ENCODE measurements at regions not wholly inside any gene's neighbourhood (a gene's known extent, or its start where the extent isn't known, plus 50 kb on each side); places are given as distances from the start of the nearest gene placed in this dataset.

- H3K36me3 ChIP-seq (ENCODE audit: control insufficient read depth in 1 of 2, insufficient read depth in 2 of 2, low read length in 2 of 2): no peaks in the 10 kb centered on the region
- no peaks in the 10 kb centered on the region for H3K9me3 ChIP-seq (ENCODE audit: control insufficient read depth in 1 of 2, insufficient read depth in 1 of 2, low read depth in 1 of 2, low read length in 2 of 2)
- no peaks in the 10 kb centered on the region for H3K27me3 ChIP-seq (ENCODE audit: insufficient read depth, low read length)
- POLR2A ChIA-PET: no interaction called here
- H2AFZ ChIP-seq (ENCODE audit: low read depth, low read length, poor library complexity, severe bottlenecking): no peak overlapping the region
- no peak overlapping the region for H3K27ac ChIP-seq (ENCODE audit: low read depth, low read length)
- ATAC-seq (no peak), DNase-seq (ENCODE audit: low read depth, low spot score) (no peak)
- H3K4me3 ChIP-seq (replicated peaks in 1 of 2; ENCODE audit: low read depth in 1 of 2, low read length in 2 of 2): no peak overlapping the region
- TF ChIP-seq MAX (IDR thresholded peaks at IDR 0.05) (no peak), EZH2 (IDR thresholded peaks at IDR 0.05) (no peak), CEBPB (IDR thresholded peaks at IDR 0.05; ENCODE audit: low read depth) (no peak), FOSL1 (IDR thresholded peaks at IDR 0.05; ENCODE audit: low read depth) (no peak), ZNF274 (IDR thresholded peaks at IDR 0.05; ENCODE audit: low read depth, low read length) (no peak), SIN3A (IDR thresholded peaks at IDR 0.05; ENCODE audit: low read depth) (no peak), ATF3 (IDR thresholded peaks at IDR 0.05) (no peak), POLR2AphosphoS5 (IDR thresholded peaks at IDR 0.05; ENCODE audit: low read depth, low read length) (no peak), CTCF (IDR thresholded peaks at IDR 0.05 in 2 of 3, conservative IDR thresholded peaks at IDR 0.05 in 1 of 3; ENCODE audit: borderline replicate concordance in 1 of 3, insufficient read depth in 1 of 3, low read depth in 2 of 3, low read length in 2 of 3) (no peak)
- RAD21 ChIA-PET (ENCODE audit: low non-redundant PET in 1 of 2, low total read pairs in 2 of 2, uncharacterized antibody in 2 of 2, unreplicated experiment in 2 of 2): no interaction called here
- intact Hi-C loops (cut with micrococcal nuclease): no loop called here
- CTCF ChIA-PET: no interaction called here
- no peak overlapping the region for H3K4me2 ChIP-seq (ENCODE audit: low read length)
- BruUV-seq (replicated peaks): no TSS peak
- no peaks in the 10 kb centered on the region for H4K20me1 ChIP-seq (ENCODE audit: insufficient read depth)
- no peaks in the 10 kb centered on the region for H3K9me2 ChIP-seq (ENCODE audit: insufficient read depth)
- H3K9ac ChIP-seq (ENCODE audit: low read length): no peak overlapping the region
- H3K79me2 ChIP-seq (ENCODE audit: insufficient read depth, low read length): no peaks in the 10 kb centered on the region
- H3K4me1 ChIP-seq (ENCODE audit: control insufficient read depth in 1 of 2, insufficient read depth in 2 of 2, low read length in 2 of 2): no peaks in the 10 kb centered on the region
These were observed 88.1 kb downstream of the RTL6 start for GRCh38 chr22:44409974-44410316.

All from HCT116 (cell line).